Mesothelial cell of epicardium (in vitro differentiated cells): ENCODE measurements at regions not wholly inside any gene's neighbourhood (a gene's known extent, or its start where the extent isn't known, plus 50 kb on each side); places are given as distances from the start of the nearest gene placed in this dataset.

Experiments
- DNase-seq, 2 experiments: peaks; one replicate each; pipeline ENCODE4 v3.0.0; 2021; ENCODE audit warnings: low spot score in 2 of 2; ENCODE audit not compliant: unreplicated experiment in 2 of 2
- H3K27ac Mint-ChIP-seq: 2 replicates; pipeline ENCODE4 v1.8.0; 2021; ENCODE audit warnings: mixed read lengths
- H3K27me3 Mint-ChIP-seq: 2 replicates; pipeline ENCODE4 v1.8.0; 2021; ENCODE audit warnings: low read depth, mixed read lengths
- H3K36me3 Mint-ChIP-seq: 2 replicates; pipeline ENCODE4 v1.8.0; 2021; ENCODE audit warnings: mixed read lengths
- H3K4me1 Mint-ChIP-seq: 2 replicates; pipeline ENCODE4 v1.8.0; 2021; ENCODE audit warnings: mixed read lengths
- H3K4me3 Mint-ChIP-seq: 2 replicates; pipeline ENCODE4 v1.8.0; 2021; ENCODE audit warnings: mild to moderate bottlenecking, moderate library complexity, mixed read lengths
- H3K9me3 Mint-ChIP-seq: 2 replicates; pipeline ENCODE4 v1.8.0; 2021; ENCODE audit warnings: mixed read lengths
- CTCF ChIP-seq: fragments of 200-600 bp; sonication (generic); IDR thresholded peaks from one replicate; pipeline ENCODE4 v1.5.0; 2021; ENCODE audit warnings: antibody characterized with exemption; ENCODE audit not compliant: unreplicated experiment

DNA sequence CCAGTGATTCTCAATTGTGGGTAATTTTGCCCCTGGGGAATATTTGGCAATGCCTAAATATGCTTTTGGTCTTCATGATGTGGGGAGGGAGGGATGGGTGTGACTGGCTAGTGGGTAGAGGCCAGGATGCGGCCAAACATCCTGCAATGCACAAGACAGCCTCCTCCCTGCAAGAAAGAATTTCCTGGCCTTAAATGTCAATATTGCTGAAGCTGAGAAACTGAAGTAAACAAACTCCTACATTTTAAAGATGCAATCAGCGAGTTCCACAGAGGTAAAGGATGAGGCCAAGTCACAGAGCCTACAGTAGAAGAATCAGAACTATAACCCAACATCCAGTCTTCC is 272.9 kb upstream of the EPHA4 start:
- no peak for DNase-seq
- H3K9me3 Mint-ChIP-seq = peaks cover 4% of the 10 kb centered on the region
- H3K4me1 Mint-ChIP-seq = peaks cover 12% of the 10 kb centered on the region
- H3K27ac Mint-ChIP-seq = no peak overlapping the region
- no peak overlapping the region for H3K4me3 Mint-ChIP-seq
- no peak for TF ChIP-seq CTCF
- no peaks in the 10 kb centered on the region for H3K36me3 Mint-ChIP-seq
- no peaks in the 10 kb centered on the region for H3K27me3 Mint-ChIP-seq

- no peaks in the 10 kb centered on the region for H3K27me3 Mint-ChIP-seq
- no peaks in the 10 kb centered on the region for H3K36me3 Mint-ChIP-seq
- H3K4me1 Mint-ChIP-seq = peaks cover 12% of the 10 kb centered on the region
- DNase-seq = no peak
- H3K4me3 Mint-ChIP-seq = no peak overlapping the region
- H3K27ac Mint-ChIP-seq = no peak overlapping the region
- TF ChIP-seq CTCF = no peak
- H3K9me3 Mint-ChIP-seq = peaks cover 4% of the 10 kb centered on the region
These were observed 272.3 kb upstream of the EPHA4 start for GRCh38 chr2:221844212-221845020.

GRCh38 chr2:221836095-221836494 is 264.0 kb upstream of the EPHA4 start:
- Mint-ChIP-seq H3K36me3 (no peaks in the 10 kb centered on the region), H3K27ac (no peak overlapping the region), H3K9me3 (peaks cover 23% of the 10 kb centered on the region)

GRCh38 chr2:221833966-221834365 is 261.9 kb upstream of the EPHA4 start:
- no peaks in the 10 kb centered on the region for H3K27me3 Mint-ChIP-seq
- no peak for TF ChIP-seq CTCF
- peaks cover 20% of the 10 kb centered on the region for H3K9me3 Mint-ChIP-seq
- no peaks in the 10 kb centered on the region for H3K36me3 Mint-ChIP-seq
- H3K4me3 Mint-ChIP-seq = no peak overlapping the region
- H3K27ac Mint-ChIP-seq = no peak overlapping the region
- no peak for DNase-seq
- H3K4me1 Mint-ChIP-seq = peaks cover 15% of the 10 kb centered on the region

More at GRCh38 chr2:221836095-221836494, 264.0 kb upstream of the EPHA4 start:
- no peak overlapping the region for H3K4me3 Mint-ChIP-seq
- no peak for TF ChIP-seq CTCF
- H3K4me1 Mint-ChIP-seq = peaks cover 8% of the 10 kb centered on the region
- DNase-seq = no peak
- no peaks in the 10 kb centered on the region for H3K27me3 Mint-ChIP-seq

- no peaks in the 10 kb centered on the region for H3K27me3 Mint-ChIP-seq
- H3K4me1 Mint-ChIP-seq = peaks cover 15% of the 10 kb centered on the region
- peaks cover 8% of the 10 kb centered on the region for H3K36me3 Mint-ChIP-seq
- H3K4me3 Mint-ChIP-seq = no peak overlapping the region
- no peak overlapping the region for H3K27ac Mint-ChIP-seq
- peaks cover 21% of the 10 kb centered on the region for H3K9me3 Mint-ChIP-seq
- TF ChIP-seq CTCF = no peak
- DNase-seq = no peak
These were observed 258.9 kb upstream of the EPHA4 start for GRCh38 chr2:221831051-221831450.
